Liver (tissue), 3 donors: ENCODE measurements at regions not wholly inside any gene's neighbourhood (a gene's known extent, or its start where the extent isn't known, plus 50 kb on each side); places are given as distances from the start of the nearest gene placed in this dataset.

Experiments used
- CTCF ChIP-seq: fragments of 150-350 bp; IDR thresholded peaks from 2 replicates; pipeline ENCODE4 v1.5.1; 2017; ENCODE audit warnings: improper control_type of control experiment, low read depth, low read length; ENCODE audit not compliant: missing input control
- EGR1 ChIP-seq, 2 donors: IDR thresholded peaks; 2 replicates each; pipeline ENCODE4 v1.6.1; 2016 to 2018; ENCODE audit warnings: antibody characterized with exemption in 2 of 2, low read depth in 2 of 2
- RAD21 ChIP-seq, 2 donors: IDR thresholded peaks; 2 replicates each; pipeline ENCODE4 v1.6.1; 2016; ENCODE audit warnings: antibody characterized with exemption in 2 of 2, mild to moderate bottlenecking in 2 of 2
- REST ChIP-seq: IDR thresholded peaks from 2 replicates; pipeline ENCODE4 v1.6.1; 2016; ENCODE audit warnings: antibody characterized with exemption, mild to moderate bottlenecking
- TAF1 ChIP-seq: conservative IDR thresholded peaks from 2 replicates; pipeline ENCODE4 v1.6.1; 2016; ENCODE audit warnings: antibody characterized with exemption, mild to moderate bottlenecking
- TF ChIP-seq, protein P1 (sequence below): IDR thresholded peaks from 2 replicates; pipeline ENCODE4 v1.6.1; 2016; ENCODE audit warnings: antibody characterized with exemption
- TF ChIP-seq, protein P2 (sequence below): IDR thresholded peaks from 2 replicates; pipeline ENCODE4 v1.6.1; 2016; ENCODE audit warnings: antibody characterized with exemption
- donor health status: healthy.
- donor health status: healthy.

DNA sequence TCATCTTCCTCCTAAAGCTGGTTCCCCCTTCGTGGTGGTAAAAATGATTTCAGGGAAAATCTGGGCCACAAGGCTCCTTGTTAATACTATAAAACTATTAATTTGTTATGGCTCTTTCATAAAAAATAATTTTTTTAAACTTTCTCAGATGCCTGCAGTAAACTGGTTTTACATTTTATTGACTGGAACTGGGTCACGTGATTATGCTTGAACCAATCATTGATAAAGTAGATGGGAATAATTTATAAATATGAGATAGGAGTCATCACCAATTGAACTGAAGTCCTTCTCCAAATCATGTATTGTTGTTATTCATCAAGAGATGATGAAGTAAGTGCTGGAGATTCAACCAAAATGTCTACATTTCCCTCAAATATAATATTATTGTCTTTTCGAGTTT is 138.4 kb downstream of the SLC17A6 start:
- no peak for TF ChIP-seq REST
- TF ChIP-seq CTCF = no peak
- TF ChIP-seq TAF1 = no peak
- TF ChIP-seq, protein P1, sequence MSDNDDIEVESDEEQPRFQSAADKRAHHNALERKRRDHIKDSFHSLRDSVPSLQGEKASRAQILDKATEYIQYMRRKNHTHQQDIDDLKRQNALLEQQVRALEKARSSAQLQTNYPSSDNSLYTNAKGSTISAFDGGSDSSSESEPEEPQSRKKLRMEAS = no peak
- no peak for TF ChIP-seq EGR1 (IDR thresholded peaks at IDR 0.05; ENCODE audit: low read depth in 2 of 2)
- TF ChIP-seq RAD21 (IDR thresholded peaks at IDR 0.05) = no peak
- TF ChIP-seq, protein P2, sequence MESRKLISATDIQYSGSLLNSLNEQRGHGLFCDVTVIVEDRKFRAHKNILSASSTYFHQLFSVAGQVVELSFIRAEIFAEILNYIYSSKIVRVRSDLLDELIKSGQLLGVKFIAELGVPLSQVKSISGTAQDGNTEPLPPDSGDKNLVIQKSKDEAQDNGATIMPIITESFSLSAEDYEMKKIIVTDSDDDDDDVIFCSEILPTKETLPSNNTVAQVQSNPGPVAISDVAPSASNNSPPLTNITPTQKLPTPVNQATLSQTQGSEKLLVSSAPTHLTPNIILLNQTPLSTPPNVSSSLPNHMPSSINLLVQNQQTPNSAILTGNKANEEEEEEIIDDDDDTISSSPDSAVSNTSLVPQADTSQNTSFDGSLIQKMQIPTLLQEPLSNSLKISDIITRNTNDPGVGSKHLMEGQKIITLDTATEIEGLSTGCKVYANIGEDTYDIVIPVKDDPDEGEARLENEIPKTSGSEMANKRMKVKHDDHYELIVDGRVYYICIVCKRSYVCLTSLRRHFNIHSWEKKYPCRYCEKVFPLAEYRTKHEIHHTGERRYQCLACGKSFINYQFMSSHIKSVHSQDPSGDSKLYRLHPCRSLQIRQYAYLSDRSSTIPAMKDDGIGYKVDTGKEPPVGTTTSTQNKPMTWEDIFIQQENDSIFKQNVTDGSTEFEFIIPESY = no peak
